A549 (cell line): ENCODE measurements at regions not wholly inside any gene's neighbourhood (a gene's known extent, or its start where the extent isn't known, plus 50 kb on each side); places are given as distances from the start of the nearest gene placed in this dataset.

Experiments used
- CBX2 ChIP-seq: fragments of 200-600 bp; sonication (generic); IDR thresholded peaks from 2 replicates; pipeline ENCODE4 v1.6.1; 2016; ENCODE audit warnings: low read depth, mild to moderate bottlenecking, borderline replicate concordance
- NFE2L2 ChIP-seq: fragments of 150-350 bp; conservative IDR thresholded peaks from 2 replicates; pipeline ENCODE4 v1.6.1; 2014; ENCODE audit warnings: low read length
- POLR2A ChIP-seq: IDR thresholded peaks from 2 replicates; pipeline ENCODE4 v1.6.1; 2012; ENCODE audit warnings: mild to moderate bottlenecking, low read length
- RAD21 ChIP-seq, 2 experiments: fragments of >200 bp in 1 of 2; sonication (Bioruptor Twin) in 1 of 2; formaldehyde crosslinking in 1 of 2; IDR thresholded peaks in 1 of 2; conservative IDR thresholded peaks in 1 of 2; 2 replicates in 1 of 2; 3 replicates in 1 of 2; pipeline ENCODE4 v1.6.1; 2012 to 2018; ENCODE audit warnings: inconsistent platforms in 1 of 2
- TF ChIP-seq, protein P1 (sequence below): fragments of 250-450 bp; sonication (Bioruptor Pico); IDR thresholded peaks from 2 replicates; pipeline ENCODE4 v1.5.0; 2020; ENCODE audit warnings: low read depth, mild to moderate bottlenecking, moderate library complexity
- TF ChIP-seq, protein P2 (sequence below): fragments of >200 bp; sonication (Bioruptor Twin); formaldehyde crosslinking; IDR thresholded peaks from 3 replicates; pipeline ENCODE4 v1.5.1; 2016
- TF ChIP-seq, protein P3 (sequence below): fragments of 200-600 bp; sonication (generic); IDR thresholded peaks from 2 replicates; pipeline ENCODE4 v1.6.1; 2016; ENCODE audit warnings: antibody characterized with exemption, mild to moderate bottlenecking, moderate library complexity
- TF ChIP-seq, protein P4 (sequence below): IDR thresholded peaks from 2 replicates; pipeline ENCODE4 v1.6.1; 2012

DNA sequence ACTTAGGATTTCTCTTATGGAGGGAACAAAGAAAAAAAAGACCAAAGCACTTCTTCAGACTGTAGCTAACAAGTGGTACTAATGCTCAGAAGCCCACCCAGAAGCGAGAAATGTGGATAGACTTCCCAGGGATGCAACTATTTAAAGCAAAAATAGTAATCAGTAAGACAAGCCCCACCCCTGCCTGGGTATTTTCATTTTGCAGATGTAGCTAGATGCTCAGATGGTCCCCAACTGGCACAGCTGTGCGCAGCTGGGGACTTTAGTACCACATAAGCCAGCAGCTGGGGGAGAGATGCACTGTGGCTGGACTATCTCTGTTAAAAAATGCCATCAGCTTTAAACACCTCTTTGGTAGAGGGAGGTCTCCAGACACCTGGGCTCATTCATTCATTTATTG, 77.8 kb upstream of the SPAG17 start:
- TF ChIP-seq, protein P1, sequence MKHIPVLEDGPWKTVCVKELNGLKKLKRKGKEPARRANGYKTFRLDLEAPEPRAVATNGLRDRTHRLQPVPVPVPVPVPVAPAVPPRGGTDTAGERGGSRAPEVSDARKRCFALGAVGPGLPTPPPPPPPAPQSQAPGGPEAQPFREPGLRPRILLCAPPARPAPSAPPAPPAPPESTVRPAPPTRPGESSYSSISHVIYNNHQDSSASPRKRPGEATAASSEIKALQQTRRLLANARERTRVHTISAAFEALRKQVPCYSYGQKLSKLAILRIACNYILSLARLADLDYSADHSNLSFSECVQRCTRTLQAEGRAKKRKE (CRISPR knock-in tag), result no peak
- TF ChIP-seq, protein P2, sequence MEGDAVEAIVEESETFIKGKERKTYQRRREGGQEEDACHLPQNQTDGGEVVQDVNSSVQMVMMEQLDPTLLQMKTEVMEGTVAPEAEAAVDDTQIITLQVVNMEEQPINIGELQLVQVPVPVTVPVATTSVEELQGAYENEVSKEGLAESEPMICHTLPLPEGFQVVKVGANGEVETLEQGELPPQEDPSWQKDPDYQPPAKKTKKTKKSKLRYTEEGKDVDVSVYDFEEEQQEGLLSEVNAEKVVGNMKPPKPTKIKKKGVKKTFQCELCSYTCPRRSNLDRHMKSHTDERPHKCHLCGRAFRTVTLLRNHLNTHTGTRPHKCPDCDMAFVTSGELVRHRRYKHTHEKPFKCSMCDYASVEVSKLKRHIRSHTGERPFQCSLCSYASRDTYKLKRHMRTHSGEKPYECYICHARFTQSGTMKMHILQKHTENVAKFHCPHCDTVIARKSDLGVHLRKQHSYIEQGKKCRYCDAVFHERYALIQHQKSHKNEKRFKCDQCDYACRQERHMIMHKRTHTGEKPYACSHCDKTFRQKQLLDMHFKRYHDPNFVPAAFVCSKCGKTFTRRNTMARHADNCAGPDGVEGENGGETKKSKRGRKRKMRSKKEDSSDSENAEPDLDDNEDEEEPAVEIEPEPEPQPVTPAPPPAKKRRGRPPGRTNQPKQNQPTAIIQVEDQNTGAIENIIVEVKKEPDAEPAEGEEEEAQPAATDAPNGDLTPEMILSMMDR, result no peak
- TF ChIP-seq RAD21 (conservative IDR thresholded peaks at IDR 0.05 in 1 of 2, IDR thresholded peaks at IDR 0.05 in 1 of 2) (no peak), POLR2A (no peak), CBX2 (no peak), NFE2L2 (no peak)
- TF ChIP-seq, protein P3, sequence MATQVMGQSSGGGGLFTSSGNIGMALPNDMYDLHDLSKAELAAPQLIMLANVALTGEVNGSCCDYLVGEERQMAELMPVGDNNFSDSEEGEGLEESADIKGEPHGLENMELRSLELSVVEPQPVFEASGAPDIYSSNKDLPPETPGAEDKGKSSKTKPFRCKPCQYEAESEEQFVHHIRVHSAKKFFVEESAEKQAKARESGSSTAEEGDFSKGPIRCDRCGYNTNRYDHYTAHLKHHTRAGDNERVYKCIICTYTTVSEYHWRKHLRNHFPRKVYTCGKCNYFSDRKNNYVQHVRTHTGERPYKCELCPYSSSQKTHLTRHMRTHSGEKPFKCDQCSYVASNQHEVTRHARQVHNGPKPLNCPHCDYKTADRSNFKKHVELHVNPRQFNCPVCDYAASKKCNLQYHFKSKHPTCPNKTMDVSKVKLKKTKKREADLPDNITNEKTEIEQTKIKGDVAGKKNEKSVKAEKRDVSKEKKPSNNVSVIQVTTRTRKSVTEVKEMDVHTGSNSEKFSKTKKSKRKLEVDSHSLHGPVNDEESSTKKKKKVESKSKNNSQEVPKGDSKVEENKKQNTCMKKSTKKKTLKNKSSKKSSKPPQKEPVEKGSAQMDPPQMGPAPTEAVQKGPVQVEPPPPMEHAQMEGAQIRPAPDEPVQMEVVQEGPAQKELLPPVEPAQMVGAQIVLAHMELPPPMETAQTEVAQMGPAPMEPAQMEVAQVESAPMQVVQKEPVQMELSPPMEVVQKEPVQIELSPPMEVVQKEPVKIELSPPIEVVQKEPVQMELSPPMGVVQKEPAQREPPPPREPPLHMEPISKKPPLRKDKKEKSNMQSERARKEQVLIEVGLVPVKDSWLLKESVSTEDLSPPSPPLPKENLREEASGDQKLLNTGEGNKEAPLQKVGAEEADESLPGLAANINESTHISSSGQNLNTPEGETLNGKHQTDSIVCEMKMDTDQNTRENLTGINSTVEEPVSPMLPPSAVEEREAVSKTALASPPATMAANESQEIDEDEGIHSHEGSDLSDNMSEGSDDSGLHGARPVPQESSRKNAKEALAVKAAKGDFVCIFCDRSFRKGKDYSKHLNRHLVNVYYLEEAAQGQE, result no peak
- TF ChIP-seq, protein P4, sequence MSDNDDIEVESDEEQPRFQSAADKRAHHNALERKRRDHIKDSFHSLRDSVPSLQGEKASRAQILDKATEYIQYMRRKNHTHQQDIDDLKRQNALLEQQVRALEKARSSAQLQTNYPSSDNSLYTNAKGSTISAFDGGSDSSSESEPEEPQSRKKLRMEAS, result no peak
